Gastrocnemius medialis (tissue), 4 donors: ENCODE measurements at regions not wholly inside any gene's neighbourhood (a gene's known extent, or its start where the extent isn't known, plus 50 kb on each side); places are given as distances from the start of the nearest gene placed in this dataset.

Experiments
- CTCF ChIP-seq, 5 experiments: fragments of 450-650 bp in 3 of 5; fragments of 200-600 bp in 2 of 5; sonication (generic) in 2 of 5; IDR thresholded peaks in 4 of 5; conservative IDR thresholded peaks in 1 of 5; 1 replicate in 4 of 5; 2 replicates in 1 of 5; pipeline ENCODE4 v1.5.1; 2016 to 2019; ENCODE audit warnings: antibody characterized with exemption in 5 of 5, mild to moderate bottlenecking in 3 of 5, moderate library complexity in 3 of 5
- POLR2A ChIP-seq, 2 donors: fragments of 450-650 bp; IDR thresholded peaks; one replicate each; pipeline ENCODE4 v1.6.1; 2017; ENCODE audit warnings: antibody characterized with exemption in 2 of 2, mild to moderate bottlenecking in 2 of 2, moderate library complexity in 2 of 2

- no peak for TF ChIP-seq CTCF (IDR thresholded peaks at IDR 0.05 in 4 of 5, conservative IDR thresholded peaks at IDR 0.05 in 1 of 5)
- TF ChIP-seq POLR2A (IDR thresholded peaks at IDR 0.05) = no peak
Measured at GRCh38 chrX:45803383-45803921, 602.8 kb upstream of the DIPK2B start.
